Chondrocyte (in vitro differentiated cells): ENCODE measurements at regions not wholly inside any gene's neighbourhood (a gene's known extent, or its start where the extent isn't known, plus 50 kb on each side); places are given as distances from the start of the nearest gene placed in this dataset.

ENCODE experiments used
- DNase-seq: peaks from one replicate; pipeline ENCODE4 v3.0.0; 2021; ENCODE audit warnings: mixed read lengths, low spot score
- H3K27ac Mint-ChIP-seq: one replicate; pipeline ENCODE4 v1.8.0; 2021; ENCODE audit warnings: mild to moderate bottlenecking, moderate library complexity, mixed read lengths; ENCODE audit not compliant: unreplicated experiment
- H3K27me3 Mint-ChIP-seq: 2 replicates; pipeline ENCODE4 v1.8.0; 2021; ENCODE audit warnings: low read depth, mixed read lengths
- H3K36me3 Mint-ChIP-seq: 2 replicates; pipeline ENCODE4 v1.8.0; 2021; ENCODE audit warnings: low read depth, mixed read lengths
- H3K4me1 Mint-ChIP-seq: 2 replicates; pipeline ENCODE4 v1.8.0; 2021; ENCODE audit warnings: low read depth, mild to moderate bottlenecking, mixed read lengths
- H3K4me3 Mint-ChIP-seq: one replicate; pipeline ENCODE4 v1.8.0; 2021; ENCODE audit warnings: mild to moderate bottlenecking, moderate library complexity, mixed read lengths; ENCODE audit not compliant: unreplicated experiment
- H3K9me3 Mint-ChIP-seq: 2 replicates; pipeline ENCODE4 v1.8.0; 2021; ENCODE audit warnings: low read depth, mixed read lengths
- CTCF ChIP-seq: fragments of 200-600 bp; sonication (generic); IDR thresholded peaks from 2 replicates; pipeline ENCODE4 v1.5.0; 2021; ENCODE audit warnings: antibody characterized with exemption, mild to moderate bottlenecking, moderate library complexity

- Mint-ChIP-seq H3K36me3 (no peaks in the 10 kb centered on the region), H3K4me1 (peaks cover 4% of the 10 kb centered on the region), H3K27me3 (peaks cover 55% of the 10 kb centered on the region), H3K4me3 (no peak overlapping the region), H3K27ac (no peak overlapping the region), H3K9me3 (no peaks in the 10 kb centered on the region)
- no peak for DNase-seq
- no peak for TF ChIP-seq CTCF
These were observed 107.1 kb upstream of the DIO3 start for GRCh38 chr14:101454229-101454628.

- no peak overlapping the region for H3K4me3 Mint-ChIP-seq
These were observed 104.8 kb upstream of the DIO3 start for GRCh38 chr14:101456246-101457175.

GRCh38 chr14:101457301-101457935, 103.9 kb upstream of the DIO3 start:
- H3K4me3 Mint-ChIP-seq = no peak overlapping the region
- H3K27me3 Mint-ChIP-seq = peaks cover 57% of the 10 kb centered on the region
- H3K4me1 Mint-ChIP-seq = peaks cover 4% of the 10 kb centered on the region
- TF ChIP-seq CTCF = no peak
- no peak overlapping the region for H3K27ac Mint-ChIP-seq
- H3K36me3 Mint-ChIP-seq = no peaks in the 10 kb centered on the region
- H3K9me3 Mint-ChIP-seq = no peaks in the 10 kb centered on the region
- DNase-seq = peak; percentile 81

More at GRCh38 chr14:101456246-101457175, 104.8 kb upstream of the DIO3 start:
- H3K9me3 Mint-ChIP-seq = no peaks in the 10 kb centered on the region
- DNase-seq = no peak
- TF ChIP-seq CTCF = no peak
- no peak overlapping the region for H3K27ac Mint-ChIP-seq
- peaks cover 4% of the 10 kb centered on the region for H3K4me1 Mint-ChIP-seq
- peaks cover 58% of the 10 kb centered on the region for H3K27me3 Mint-ChIP-seq
- no peaks in the 10 kb centered on the region for H3K36me3 Mint-ChIP-seq

DNA sequence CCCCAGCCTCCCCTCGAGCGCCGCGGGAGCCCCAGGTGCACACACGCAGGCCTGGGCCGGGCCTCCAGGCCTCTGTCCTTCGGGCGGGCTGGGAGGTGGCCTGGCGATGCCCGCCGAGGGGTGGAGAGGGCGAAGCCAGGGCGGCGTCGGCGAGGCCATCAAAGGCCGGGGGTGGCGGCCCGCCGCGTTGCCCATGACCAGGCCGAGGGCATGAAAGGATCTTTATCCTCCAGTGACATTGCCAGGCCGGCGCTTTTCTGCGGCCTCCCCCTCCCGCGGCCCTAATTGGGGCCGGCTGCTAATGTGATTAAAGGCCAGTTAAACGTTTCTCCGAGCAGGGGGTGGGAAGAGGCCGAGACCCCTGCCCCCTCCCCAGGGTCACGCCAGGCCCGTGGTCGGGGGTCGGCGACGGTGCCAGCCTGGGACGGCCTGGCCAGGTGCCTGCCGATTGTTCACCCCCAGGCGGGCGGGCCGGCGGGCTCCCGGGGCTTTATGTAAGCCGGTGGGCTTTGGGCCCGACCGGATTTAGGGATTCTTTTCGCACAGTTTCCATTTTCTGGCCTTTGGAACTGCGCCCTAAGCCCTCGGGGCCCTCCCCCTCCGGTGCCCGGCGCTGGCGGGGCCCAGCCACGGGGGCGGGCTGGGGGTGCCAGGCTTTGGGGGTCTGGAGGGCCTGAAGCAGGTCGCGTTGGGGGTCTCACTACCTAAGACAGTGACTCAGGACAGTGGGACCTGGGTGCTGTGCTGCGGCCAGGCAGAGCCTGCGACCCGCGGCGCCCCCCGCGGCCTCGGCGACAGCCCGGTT, 103.2 kb upstream of the DIO3 start:
- peaks cover 51% of the 10 kb centered on the region for H3K27me3 Mint-ChIP-seq
- H3K4me3 Mint-ChIP-seq = no peak overlapping the region
- H3K9me3 Mint-ChIP-seq = no peaks in the 10 kb centered on the region
- no peak for DNase-seq
- peaks cover 4% of the 10 kb centered on the region for H3K4me1 Mint-ChIP-seq
- no peak for TF ChIP-seq CTCF
- no peak overlapping the region for H3K27ac Mint-ChIP-seq
- H3K36me3 Mint-ChIP-seq = no peaks in the 10 kb centered on the region
